BE2C (cell line): ENCODE measurements at regions not wholly inside any gene's neighbourhood (a gene's known extent, or its start where the extent isn't known, plus 50 kb on each side); places are given as distances from the start of the nearest gene placed in this dataset.

Experiments
- DNase-seq: peaks from one replicate; pipeline ENCODE4 v3.0.0-alpha.2; 2020
- H3K27me3 ChIP-seq: fragments of 250-450 bp; sonication (Bioruptor Pico); 2 replicates; pipeline ENCODE4 v1.5.1; 2020; ENCODE audit warnings: mild to moderate bottlenecking
- H3K36me3 ChIP-seq: fragments of 250-450 bp; sonication (Bioruptor Pico); 2 replicates; pipeline ENCODE4 v1.5.1; 2020; ENCODE audit warnings: mild to moderate bottlenecking
- H3K4me1 ChIP-seq: fragments of 250-450 bp; sonication (Bioruptor Pico); 2 replicates; pipeline ENCODE4 v1.5.1; 2020
- H3K4me3 ChIP-seq: 2 replicates; pipeline ENCODE4 v1.5.1; 2011; ENCODE audit warnings: low read depth, low read length
- H3K9me3 ChIP-seq: fragments of 250-450 bp; sonication (Bioruptor Pico); 2 replicates; pipeline ENCODE4 v1.5.1; 2020
- TF ChIP-seq, protein P1 (sequence below): IDR thresholded peaks from 2 replicates; pipeline ENCODE4 v1.5.1; 2012; ENCODE audit warnings: mild to moderate bottlenecking, low read depth, low read length

DNA sequence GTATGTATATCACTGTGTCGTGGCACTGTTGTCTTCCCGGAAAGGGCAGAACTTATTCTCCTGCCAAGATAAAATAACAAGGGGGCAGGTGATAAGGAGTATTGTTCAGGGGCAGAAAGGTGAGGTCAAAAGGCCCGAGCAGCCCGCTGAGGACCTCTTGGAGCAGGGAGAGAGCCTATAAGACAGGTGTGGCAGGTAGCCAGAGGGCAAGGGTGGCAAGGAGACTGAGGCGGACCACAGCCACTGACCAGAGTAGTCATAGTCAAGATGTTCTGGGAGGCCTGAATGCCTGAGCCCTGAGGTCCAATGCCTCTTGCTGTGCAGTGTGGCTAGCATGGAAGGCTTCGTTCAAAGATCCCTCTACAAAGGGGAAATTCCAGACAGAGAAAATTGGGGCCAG lies 172.3 kb upstream of the CHRNA7 start:
- no peak for DNase-seq
- TF ChIP-seq, protein P1, sequence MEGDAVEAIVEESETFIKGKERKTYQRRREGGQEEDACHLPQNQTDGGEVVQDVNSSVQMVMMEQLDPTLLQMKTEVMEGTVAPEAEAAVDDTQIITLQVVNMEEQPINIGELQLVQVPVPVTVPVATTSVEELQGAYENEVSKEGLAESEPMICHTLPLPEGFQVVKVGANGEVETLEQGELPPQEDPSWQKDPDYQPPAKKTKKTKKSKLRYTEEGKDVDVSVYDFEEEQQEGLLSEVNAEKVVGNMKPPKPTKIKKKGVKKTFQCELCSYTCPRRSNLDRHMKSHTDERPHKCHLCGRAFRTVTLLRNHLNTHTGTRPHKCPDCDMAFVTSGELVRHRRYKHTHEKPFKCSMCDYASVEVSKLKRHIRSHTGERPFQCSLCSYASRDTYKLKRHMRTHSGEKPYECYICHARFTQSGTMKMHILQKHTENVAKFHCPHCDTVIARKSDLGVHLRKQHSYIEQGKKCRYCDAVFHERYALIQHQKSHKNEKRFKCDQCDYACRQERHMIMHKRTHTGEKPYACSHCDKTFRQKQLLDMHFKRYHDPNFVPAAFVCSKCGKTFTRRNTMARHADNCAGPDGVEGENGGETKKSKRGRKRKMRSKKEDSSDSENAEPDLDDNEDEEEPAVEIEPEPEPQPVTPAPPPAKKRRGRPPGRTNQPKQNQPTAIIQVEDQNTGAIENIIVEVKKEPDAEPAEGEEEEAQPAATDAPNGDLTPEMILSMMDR = no peak
- no peaks in the 10 kb centered on the region for H3K9me3 ChIP-seq
- H3K36me3 ChIP-seq = no peaks in the 10 kb centered on the region
- peaks cover 26% of the 10 kb centered on the region for H3K27me3 ChIP-seq
- no peak overlapping the region for H3K4me3 ChIP-seq
- H3K4me1 ChIP-seq = no peaks in the 10 kb centered on the region

- TF ChIP-seq, protein P1 = no peak
- 0 out of 2 replicates have a peak, but pooled peaks cover 3% of the 10 kb centered on the region for H3K4me1 ChIP-seq
- no peak for DNase-seq
- H3K9me3 ChIP-seq = no peaks in the 10 kb centered on the region
- peaks cover 6% of the 10 kb centered on the region for H3K27me3 ChIP-seq
- no peak overlapping the region for H3K4me3 ChIP-seq
- no peaks in the 10 kb centered on the region for H3K36me3 ChIP-seq
Measured at GRCh38 chr15:31866248-31866647, 164.1 kb upstream of the CHRNA7 start.

- Histone ChIP-seq H3K36me3 (no peaks in the 10 kb centered on the region), H3K4me1 (0 out of 2 replicates have a peak, but pooled peaks cover 3% of the 10 kb centered on the region), H3K27me3 (peaks cover 6% of the 10 kb centered on the region), H3K4me3 (no peak overlapping the region), H3K9me3 (no peaks in the 10 kb centered on the region)
- DNase-seq = peak; percentile 63
- TF ChIP-seq, protein P1 = peak; percentile 85
Measured at GRCh38 chr15:31867536-31868442, 162.5 kb upstream of the CHRNA7 start.

DNA sequence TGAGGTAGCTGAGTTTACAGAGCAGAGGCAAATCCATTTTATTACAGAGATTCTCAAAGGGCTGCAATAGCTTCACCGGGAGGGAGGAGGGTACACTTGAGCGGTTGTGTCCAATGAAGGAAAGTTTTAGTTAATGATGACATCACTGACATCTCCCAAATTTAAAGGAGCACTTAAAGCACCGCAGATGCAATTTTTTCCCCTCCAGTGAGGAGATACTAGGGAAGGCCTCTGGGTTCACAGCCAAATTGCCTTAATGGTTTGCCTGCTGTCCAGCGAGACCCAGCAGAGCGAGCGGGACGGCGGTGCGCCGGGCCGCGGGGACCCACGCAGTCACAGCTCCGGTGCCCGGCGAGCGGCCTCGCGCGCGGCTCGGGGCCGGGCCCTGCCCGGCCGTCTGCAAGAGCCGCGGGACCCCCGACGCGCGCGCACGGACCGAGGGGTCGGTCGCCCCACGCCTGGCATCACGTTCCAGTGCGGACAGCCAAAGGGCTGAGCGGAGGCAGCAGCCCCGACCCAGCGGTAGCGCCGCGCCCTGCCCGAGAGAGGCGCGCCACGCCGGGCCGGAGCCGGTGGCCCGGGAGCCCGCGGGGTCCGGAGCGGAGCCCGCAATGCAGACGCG lies 160.5 kb upstream of the CHRNA7 start:
- Histone ChIP-seq H3K27me3 (peaks cover 9% of the 10 kb centered on the region), H3K4me1 (0 out of 2 replicates have a peak, but pooled peaks cover 3% of the 10 kb centered on the region), H3K4me3 (no peak overlapping the region), H3K9me3 (no peaks in the 10 kb centered on the region), H3K36me3 (no peaks in the 10 kb centered on the region)
- peak; percentile 22 for DNase-seq
- TF ChIP-seq, protein P1 = no peak

GRCh38 chr15:31870328-31871165 lies 159.8 kb upstream of the CHRNA7 start, which contains the start of gene OTUD7A:
Gene OTUD7A (minus strand): TSS chr15:31870673.
- no peaks in the 10 kb centered on the region for H3K36me3 ChIP-seq
- H3K4me1 ChIP-seq = 0 out of 2 replicates have a peak, but pooled peaks cover 3% of the 10 kb centered on the region
- H3K27me3 ChIP-seq = peaks cover 9% of the 10 kb centered on the region
- DNase-seq = peak; percentile 90
- peak within 1 kb of the TSS; percentile 73 for H3K4me3 ChIP-seq
- TF ChIP-seq, protein P1 = no peak
- H3K9me3 ChIP-seq = no peaks in the 10 kb centered on the region
